ENCODE measurements at regions not wholly inside any gene's neighbourhood (a gene's known extent, or its start where the extent isn't known, plus 50 kb on each side); places are given as distances from the start of the nearest gene placed in this dataset.

GRCh38 chr6:23395381-23395780 is 730.6 kb upstream of the NRSN1 start:
- no peak for TF ChIP-seq POLR2AphosphoS5 (IDR thresholded peaks at IDR 0.05)
- TF ChIP-seq CTCF (IDR thresholded peaks at IDR 0.05), result no peak

All from sigmoid colon (tissue), 4 donors.